ENCODE measurements at regions not wholly inside any gene's neighbourhood (a gene's known extent, or its start where the extent isn't known, plus 50 kb on each side); places are given as distances from the start of the nearest gene placed in this dataset.
"Not testable (repeated sequence)": the region's sequence is repeated elsewhere in the genome, so short reads cannot be mapped to it uniquely, and the experiment has no call there.

DNA sequence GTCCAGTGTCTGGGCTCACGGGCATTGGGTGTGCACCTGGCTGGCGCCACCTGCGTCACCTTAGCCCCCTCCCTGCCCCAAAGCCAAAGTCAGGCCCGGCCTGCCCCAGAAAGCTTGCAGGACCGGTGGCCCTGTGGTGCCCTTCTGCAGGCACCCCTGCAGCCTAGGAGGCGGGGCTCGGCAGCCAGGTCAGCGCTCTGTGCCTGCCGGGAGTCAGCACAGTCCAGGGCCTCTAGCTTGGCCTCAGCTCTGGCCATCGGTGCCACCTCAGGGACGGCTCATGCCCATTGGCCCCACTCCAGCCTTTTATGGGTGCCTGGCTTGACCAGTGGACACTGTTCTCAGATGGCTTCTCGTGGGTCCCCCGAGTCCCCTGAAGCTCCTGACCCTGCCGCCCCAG is 118.5 kb downstream of the TMEM121 start:
- H3K36me3 Mint-ChIP-seq (ENCODE audit: insufficient read depth, unreplicated experiment); DNase-seq; POLR2A ChIA-PET; H3K4me1 Mint-ChIP-seq (ENCODE audit: low read depth, unreplicated experiment); H3K9me3 ChIP-seq; H3K27ac Mint-ChIP-seq (ENCODE audit: unreplicated experiment); H3K4me3 Mint-ChIP-seq (ENCODE audit: unreplicated experiment); H3K27me3 ChIP-seq (replicated peaks; ENCODE audit: control insufficient read depth, insufficient read depth, low read length); H3K4me1 ChIP-seq; H3K4me3 ChIP-seq (ENCODE audit: low read depth, low read length); BruUV-seq (replicated peaks); H3K36me3 ChIP-seq (ENCODE audit: control insufficient read depth, insufficient read depth, low read length); CTCF ChIA-PET; intact Hi-C loops (cut with micrococcal nuclease; ENCODE audit: unreplicated experiment): not testable (repeated sequence)
- H3K27me3 Mint-ChIP-seq (ENCODE audit: insufficient read depth, unreplicated experiment): peaks cover 24% of the 10 kb centered on the region
- peaks cover 12% of the 10 kb centered on the region for H3K9me3 Mint-ChIP-seq (ENCODE audit: unreplicated experiment)

- H3K9me3 ChIP-seq; H3K4me3 Mint-ChIP-seq (ENCODE audit: unreplicated experiment); H3K27me3 ChIP-seq (replicated peaks; ENCODE audit: control insufficient read depth, insufficient read depth, low read length); intact Hi-C loops (cut with micrococcal nuclease; ENCODE audit: unreplicated experiment); H3K36me3 Mint-ChIP-seq (ENCODE audit: insufficient read depth, unreplicated experiment); BruUV-seq (replicated peaks); POLR2A ChIA-PET; H3K36me3 ChIP-seq (ENCODE audit: control insufficient read depth, insufficient read depth, low read length); CTCF ChIA-PET; H3K4me1 Mint-ChIP-seq (ENCODE audit: low read depth, unreplicated experiment); H3K4me3 ChIP-seq (ENCODE audit: low read depth, low read length); H3K27ac Mint-ChIP-seq (ENCODE audit: unreplicated experiment); DNase-seq; H3K4me1 ChIP-seq: not testable (repeated sequence)
- Mint-ChIP-seq H3K9me3 (ENCODE audit: unreplicated experiment) (peaks cover 12% of the 10 kb centered on the region), H3K27me3 (ENCODE audit: insufficient read depth, unreplicated experiment) (peaks cover 24% of the 10 kb centered on the region)
Observed at GRCh38 chr14:105645389-105645788, 119.0 kb downstream of the TMEM121 start.

DNA sequence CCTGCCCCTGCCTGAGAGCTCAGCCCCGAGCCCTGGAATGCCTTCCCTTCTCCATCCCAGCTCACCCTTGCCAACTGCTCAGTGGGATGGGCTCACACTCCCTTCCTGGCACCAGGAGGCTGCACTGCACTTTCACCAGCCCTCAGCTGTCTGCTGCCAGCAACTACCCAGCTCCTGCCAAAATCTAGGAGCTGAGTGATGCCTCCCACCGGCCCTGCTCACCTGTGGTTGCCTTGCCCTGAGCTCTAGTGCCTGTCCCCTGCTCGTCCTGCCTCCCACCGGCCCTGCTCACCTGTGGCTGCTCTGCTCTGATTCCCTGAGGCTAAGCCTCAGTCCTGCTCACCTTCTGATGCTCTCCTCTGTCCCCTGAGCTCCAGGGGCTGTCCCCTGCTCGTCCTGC is 119.8 kb downstream of the TMEM121 start:
- no peaks in the 10 kb centered on the region for H3K27me3 ChIP-seq (replicated peaks; ENCODE audit: control insufficient read depth, insufficient read depth, low read length)
- no peaks in the 10 kb centered on the region for H3K36me3 ChIP-seq (ENCODE audit: control insufficient read depth, insufficient read depth, low read length)
- no TSS peak for BruUV-seq (replicated peaks)
- TF ChIP-seq, protein P1, sequence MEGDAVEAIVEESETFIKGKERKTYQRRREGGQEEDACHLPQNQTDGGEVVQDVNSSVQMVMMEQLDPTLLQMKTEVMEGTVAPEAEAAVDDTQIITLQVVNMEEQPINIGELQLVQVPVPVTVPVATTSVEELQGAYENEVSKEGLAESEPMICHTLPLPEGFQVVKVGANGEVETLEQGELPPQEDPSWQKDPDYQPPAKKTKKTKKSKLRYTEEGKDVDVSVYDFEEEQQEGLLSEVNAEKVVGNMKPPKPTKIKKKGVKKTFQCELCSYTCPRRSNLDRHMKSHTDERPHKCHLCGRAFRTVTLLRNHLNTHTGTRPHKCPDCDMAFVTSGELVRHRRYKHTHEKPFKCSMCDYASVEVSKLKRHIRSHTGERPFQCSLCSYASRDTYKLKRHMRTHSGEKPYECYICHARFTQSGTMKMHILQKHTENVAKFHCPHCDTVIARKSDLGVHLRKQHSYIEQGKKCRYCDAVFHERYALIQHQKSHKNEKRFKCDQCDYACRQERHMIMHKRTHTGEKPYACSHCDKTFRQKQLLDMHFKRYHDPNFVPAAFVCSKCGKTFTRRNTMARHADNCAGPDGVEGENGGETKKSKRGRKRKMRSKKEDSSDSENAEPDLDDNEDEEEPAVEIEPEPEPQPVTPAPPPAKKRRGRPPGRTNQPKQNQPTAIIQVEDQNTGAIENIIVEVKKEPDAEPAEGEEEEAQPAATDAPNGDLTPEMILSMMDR (IDR thresholded peaks at IDR 0.05; ENCODE audit: insufficient read depth in 1 of 2, low read depth in 1 of 2, low read length in 1 of 2, severe bottlenecking in 1 of 2, unreplicated experiment in 1 of 2): no peak
- no peaks in the 10 kb centered on the region for H3K9me3 ChIP-seq
- H3K27ac Mint-ChIP-seq (ENCODE audit: unreplicated experiment): no peak overlapping the region
- peaks cover 12% of the 10 kb centered on the region for H3K9me3 Mint-ChIP-seq (ENCODE audit: unreplicated experiment)
- H3K4me1 Mint-ChIP-seq (ENCODE audit: low read depth, unreplicated experiment): no peaks in the 10 kb centered on the region
- H3K4me3 ChIP-seq (ENCODE audit: low read depth, low read length): no peak overlapping the region
- H3K27me3 Mint-ChIP-seq (ENCODE audit: insufficient read depth, unreplicated experiment): peaks cover 21% of the 10 kb centered on the region
- POLR2A ChIA-PET: no interaction called here
- no peak overlapping the region for H3K4me3 Mint-ChIP-seq (ENCODE audit: unreplicated experiment)
- CTCF ChIA-PET: no interaction called here
- no peak for DNase-seq
- intact Hi-C loops (cut with micrococcal nuclease; ENCODE audit: unreplicated experiment): no loop called here
- no peaks in the 10 kb centered on the region for H3K36me3 Mint-ChIP-seq (ENCODE audit: insufficient read depth, unreplicated experiment)
- no peaks in the 10 kb centered on the region for H3K4me1 ChIP-seq

DNA sequence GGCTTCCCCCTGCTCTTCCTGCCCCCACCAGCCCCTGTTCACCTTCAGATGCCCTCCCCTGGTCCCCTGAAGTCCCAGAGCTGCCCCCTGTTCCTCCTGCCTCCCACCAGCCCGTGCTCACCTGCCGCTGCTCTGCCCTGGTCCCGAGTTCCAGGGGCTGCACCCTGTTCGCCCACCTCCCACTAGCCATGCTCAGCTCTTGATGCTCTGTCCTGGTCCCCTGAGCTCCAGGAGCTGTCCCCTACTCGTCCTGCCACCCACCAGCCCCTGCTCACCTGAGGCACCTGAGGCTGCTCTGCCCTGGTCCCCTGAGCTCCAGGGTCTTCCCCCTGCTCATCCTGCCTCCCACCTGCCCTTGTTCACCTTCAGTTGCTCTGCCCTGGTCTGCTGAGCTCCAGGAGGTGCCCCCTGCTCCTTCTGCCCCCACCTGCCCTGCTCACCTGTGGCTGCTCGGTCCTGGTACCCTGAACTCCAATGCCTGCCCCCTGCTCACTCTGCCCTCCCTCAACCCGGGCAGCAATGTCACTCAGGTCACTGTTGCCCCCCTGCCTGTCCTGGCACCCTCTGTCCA is 120.4 kb downstream of the TMEM121 start:
- DNase-seq; H3K27me3 ChIP-seq (replicated peaks; ENCODE audit: control insufficient read depth, insufficient read depth, low read length); H3K4me3 Mint-ChIP-seq (ENCODE audit: unreplicated experiment); BruUV-seq (replicated peaks); H3K36me3 Mint-ChIP-seq (ENCODE audit: insufficient read depth, unreplicated experiment); H3K4me1 ChIP-seq; H3K4me1 Mint-ChIP-seq (ENCODE audit: low read depth, unreplicated experiment); POLR2A ChIA-PET; H3K4me3 ChIP-seq (ENCODE audit: low read depth, low read length); H3K36me3 ChIP-seq (ENCODE audit: control insufficient read depth, insufficient read depth, low read length); H3K9me3 ChIP-seq; H3K27ac Mint-ChIP-seq (ENCODE audit: unreplicated experiment); intact Hi-C loops (cut with micrococcal nuclease; ENCODE audit: unreplicated experiment); CTCF ChIA-PET: not testable (repeated sequence)
- Mint-ChIP-seq H3K9me3 (ENCODE audit: unreplicated experiment) (peaks cover 17% of the 10 kb centered on the region), H3K27me3 (ENCODE audit: insufficient read depth, unreplicated experiment) (peaks cover 16% of the 10 kb centered on the region)

- POLR2A ChIA-PET; CTCF ChIA-PET; H3K36me3 ChIP-seq (ENCODE audit: control insufficient read depth, insufficient read depth, low read length); H3K4me3 Mint-ChIP-seq (ENCODE audit: unreplicated experiment); H3K4me3 ChIP-seq (ENCODE audit: low read depth, low read length); H3K4me1 ChIP-seq; H3K4me1 Mint-ChIP-seq (ENCODE audit: low read depth, unreplicated experiment); DNase-seq; intact Hi-C loops (cut with micrococcal nuclease; ENCODE audit: unreplicated experiment); H3K36me3 Mint-ChIP-seq (ENCODE audit: insufficient read depth, unreplicated experiment); H3K27me3 ChIP-seq (replicated peaks; ENCODE audit: control insufficient read depth, insufficient read depth, low read length); BruUV-seq (replicated peaks); H3K27ac Mint-ChIP-seq (ENCODE audit: unreplicated experiment); H3K9me3 ChIP-seq: not testable (repeated sequence)
- peaks cover 16% of the 10 kb centered on the region for H3K27me3 Mint-ChIP-seq (ENCODE audit: insufficient read depth, unreplicated experiment)
- peaks cover 19% of the 10 kb centered on the region for H3K9me3 Mint-ChIP-seq (ENCODE audit: unreplicated experiment)
Observed at GRCh38 chr14:105647426-105647783, 121.0 kb downstream of the TMEM121 start.
